Peyer's patch (tissue), 4 donors: ENCODE measurements at regions not wholly inside any gene's neighbourhood (a gene's known extent, or its start where the extent isn't known, plus 50 kb on each side); places are given as distances from the start of the nearest gene placed in this dataset.

ENCODE experiments used
- DNase-seq, 3 donors: peaks; one replicate each; pipeline ENCODE4 v3.0.0-alpha.2; 2017 to 2019
- H3K27ac ChIP-seq, 4 donors: fragments of 200-600 bp; sonication (generic); one replicate each; pipeline ENCODE4 v1.5.1; 2016 to 2019
- H3K27me3 ChIP-seq, 2 donors: fragments of 200-600 bp; sonication (generic); one replicate each; pipeline ENCODE4 v1.5.1; 2019
- H3K36me3 ChIP-seq, 3 donors: fragments of 200-600 bp; sonication (generic); one replicate each; pipeline ENCODE4 v1.5.1; 2016 to 2019
- H3K4me1 ChIP-seq, 4 donors: fragments of 200-600 bp; sonication (generic); one replicate each; pipeline ENCODE4 v1.5.1; 2016 to 2019
- H3K4me3 ChIP-seq, 4 donors: fragments of 200-600 bp; sonication (generic); 1 replicate in 3 of 4; 2 replicates in 1 of 4; pipeline ENCODE4 v1.5.1; 2016 to 2019; ENCODE audit warnings: mild to moderate bottlenecking in 1 of 4
- H3K9me3 ChIP-seq, 4 donors: fragments of 200-600 bp; sonication (generic); one replicate each; pipeline ENCODE4 v1.5.1; 2016 to 2019; ENCODE audit warnings: mild to moderate bottlenecking in 1 of 4
- CTCF ChIP-seq, 6 experiments: fragments of 450-650 bp in 4 of 6; fragments of 200-600 bp in 2 of 6; sonication (generic) in 1 of 6; IDR thresholded peaks; one replicate each; pipeline ENCODE4 v1.5.1; 2017 to 2019; ENCODE audit warnings: antibody characterized with exemption in 6 of 6, mild to moderate bottlenecking in 3 of 6, moderate library complexity in 1 of 6
- POLR2A ChIP-seq, 2 donors: fragments of 450-650 bp; IDR thresholded peaks; one replicate each; pipeline ENCODE4 v1.5.1; 2017; ENCODE audit warnings: antibody characterized with exemption in 2 of 2, mild to moderate bottlenecking in 2 of 2, moderate library complexity in 2 of 2

GRCh38 chr2:196278491-196278911 is 107.1 kb upstream of the STK17B start:
- TF ChIP-seq CTCF (IDR thresholded peaks at IDR 0.05) (no peak), POLR2A (IDR thresholded peaks at IDR 0.05) (no peak)
- no peaks in the 10 kb centered on the region for H3K9me3 ChIP-seq
- H3K27ac ChIP-seq = no peak overlapping the region
- H3K4me3 ChIP-seq = no peak overlapping the region
- H3K27me3 ChIP-seq = no peaks in the 10 kb centered on the region
- no peaks in the 10 kb centered on the region for H3K36me3 ChIP-seq
- no peak for DNase-seq
- peaks cover 0 to 26% (median 15%) of the 10 kb centered on the region in 4 donors for H3K4me1 ChIP-seq

GRCh38 chr2:196279541-196279940 is 108.2 kb upstream of the STK17B start:
- no peaks in the 10 kb centered on the region for H3K9me3 ChIP-seq
- TF ChIP-seq POLR2A (IDR thresholded peaks at IDR 0.05) (no peak), CTCF (IDR thresholded peaks at IDR 0.05) (no peak)
- H3K4me1 ChIP-seq = peaks cover 0 to 16% (median 8%) of the 10 kb centered on the region in 4 donors
- H3K36me3 ChIP-seq = no peaks in the 10 kb centered on the region
- H3K27me3 ChIP-seq = no peaks in the 10 kb centered on the region
- no peak overlapping the region for H3K27ac ChIP-seq
- no peak for DNase-seq
- H3K4me3 ChIP-seq = no peak overlapping the region

GRCh38 chr2:196284144-196284844 is 112.9 kb upstream of the STK17B start:
- TF ChIP-seq CTCF (IDR thresholded peaks at IDR 0.05) (no peak), POLR2A (IDR thresholded peaks at IDR 0.05) (no peak)
- Histone ChIP-seq H3K9me3 (no peaks in the 10 kb centered on the region), H3K4me1 (no peaks in the 10 kb centered on the region), H3K27me3 (no peaks in the 10 kb centered on the region), H3K36me3 (no peaks in the 10 kb centered on the region), H3K4me3 (no peak overlapping the region), H3K27ac (no peak overlapping the region)
- no peak for DNase-seq

GRCh38 chr2:196284866-196285557 is 113.6 kb upstream of the STK17B start:
- TF ChIP-seq POLR2A (IDR thresholded peaks at IDR 0.05) = no peak
- no peak for TF ChIP-seq CTCF (IDR thresholded peaks at IDR 0.05)
- Histone ChIP-seq H3K36me3 (no peaks in the 10 kb centered on the region), H3K4me1 (peaks cover 0 to 4% (median 0%) of the 10 kb centered on the region in 4 donors), H3K27ac (no peak overlapping the region), H3K27me3 (no peaks in the 10 kb centered on the region), H3K4me3 (no peak overlapping the region), H3K9me3 (no peaks in the 10 kb centered on the region)
- no peak for DNase-seq

- DNase-seq = no peak
- Histone ChIP-seq H3K36me3 (no peaks in the 10 kb centered on the region), H3K4me1 (peaks cover 0 to 4% (median 0%) of the 10 kb centered on the region in 4 donors), H3K27me3 (no peaks in the 10 kb centered on the region), H3K9me3 (no peaks in the 10 kb centered on the region), H3K27ac (no peak overlapping the region), H3K4me3 (no peak overlapping the region)
- no peak for TF ChIP-seq CTCF (IDR thresholded peaks at IDR 0.05)
- TF ChIP-seq POLR2A (IDR thresholded peaks at IDR 0.05) = no peak
Measured at GRCh38 chr2:196286821-196287220, 115.4 kb upstream of the STK17B start.
